CD14-positive monocyte (primary cell): ENCODE measurements at regions not wholly inside any gene's neighbourhood (a gene's known extent, or its start where the extent isn't known, plus 50 kb on each side); places are given as distances from the start of the nearest gene placed in this dataset.

Experiments used
- DNase-seq, 3 donors: peaks; one replicate each; pipeline ENCODE4 v3.0.0-alpha.2; 2011 to 2022
- H2AFZ ChIP-seq: 2 replicates; pipeline ENCODE4 v1.6.0; 2012; ENCODE audit warnings: mild to moderate bottlenecking, low read depth, low read length, inconsistent platforms; ENCODE audit not compliant: insufficient read depth, poor library complexity, severe bottlenecking
- H3K27ac ChIP-seq, 2 donors: 1 replicate in 1 of 2; 2 replicates in 1 of 2; pipeline ENCODE4 v1.5.1; 2012 to 2013; ENCODE audit warnings: low read length in 2 of 2, control low read depth in 1 of 2, inconsistent platforms in 1 of 2, low read depth in 1 of 2, mild to moderate bottlenecking in 1 of 2
- H3K27me3 ChIP-seq, 2 donors: one replicate each; pipeline versions ENCODE4 v1.6.0 to v1.6.1; 2011 to 2013; ENCODE audit warnings: low read length in 2 of 2; ENCODE audit not compliant: control insufficient read depth in 2 of 2, insufficient read depth in 2 of 2
- H3K36me3 ChIP-seq, 2 donors: replicated peaks in 1 of 2; 1 replicate in 1 of 2; 2 replicates in 1 of 2; pipeline versions ENCODE4 v1.5.1 to v1.6.1; 2012 to 2013; ENCODE audit warnings: low read length in 2 of 2, control low read depth in 1 of 2, inconsistent platforms in 1 of 2, mild to moderate bottlenecking in 1 of 2; ENCODE audit not compliant: insufficient read depth in 2 of 2, control insufficient read depth in 1 of 2
- H3K4me1 ChIP-seq, 2 donors: 1 replicate in 1 of 2; 2 replicates in 1 of 2; pipeline versions ENCODE4 v1.5.1 to v1.6.1; 2012 to 2013; ENCODE audit warnings: low read length in 2 of 2, control low read depth in 1 of 2, inconsistent platforms in 1 of 2, mild to moderate bottlenecking in 1 of 2, moderate library complexity in 1 of 2; ENCODE audit not compliant: insufficient read depth in 2 of 2, control insufficient read depth in 1 of 2
- H3K4me2 ChIP-seq: replicated peaks from 2 replicates; pipeline ENCODE3; 2012; ENCODE audit warnings: low read length, moderate library complexity, mild to moderate bottlenecking; ENCODE audit not compliant: poor library complexity, severe bottlenecking; ENCODE audit errors: extremely low read depth
- H3K4me3 ChIP-seq, 3 experiments: fragments of 200-600 bp in 1 of 3; sonication (generic) in 1 of 3; replicated peaks in 1 of 3; 1 replicate in 2 of 3; 2 replicates in 1 of 3; pipeline ENCODE4 v1.5.1; 2011 to 2013; ENCODE audit warnings: low read length in 3 of 3, mild to moderate bottlenecking in 3 of 3, control low read depth in 2 of 3, low read depth in 2 of 3, inconsistent platforms in 1 of 3, moderate library complexity in 1 of 3
- H3K79me2 ChIP-seq: 2 replicates; pipeline ENCODE4 v1.6.0; 2012; ENCODE audit warnings: mild to moderate bottlenecking, control low read depth, inconsistent platforms, low read length, moderate library complexity; ENCODE audit not compliant: insufficient read depth
- H3K9ac ChIP-seq: 2 replicates; pipeline ENCODE4 v1.6.0; 2017; ENCODE audit warnings: low read length, mild to moderate bottlenecking; ENCODE audit not compliant: insufficient read depth, poor library complexity, severe bottlenecking
- H3K9me3 ChIP-seq, 2 donors: replicated peaks in 1 of 2; 1 replicate in 1 of 2; 2 replicates in 1 of 2; pipeline versions ENCODE4 v1.5.1 to v1.6.1; 2012 to 2013; ENCODE audit warnings: low read length in 2 of 2, control low read depth in 1 of 2; ENCODE audit not compliant: control insufficient read depth in 1 of 2, insufficient read depth in 1 of 2
- H4K20me1 ChIP-seq: 2 replicates; pipeline ENCODE4 v1.6.0; 2012; ENCODE audit warnings: mild to moderate bottlenecking, low read length, control low read depth, moderate library complexity; ENCODE audit not compliant: insufficient read depth
- H3K27ac Mint-ChIP-seq, 7 donors: one replicate each; pipeline ENCODE4 v1.8.0; 2020; ENCODE audit warnings: mild to moderate bottlenecking in 7 of 7, mixed read lengths in 7 of 7, moderate library complexity in 6 of 7, inconsistent platforms in 2 of 7
- H3K27me3 Mint-ChIP-seq, 3 donors: one replicate each; pipeline ENCODE4 v1.8.0; 2021 to 2022; ENCODE audit warnings: low read depth in 3 of 3, mild to moderate bottlenecking in 3 of 3, mixed read lengths in 3 of 3, moderate library complexity in 3 of 3, inconsistent platforms in 1 of 3
- H3K36me3 Mint-ChIP-seq, 2 donors: one replicate each; pipeline ENCODE4 v1.8.0; 2020; ENCODE audit warnings: mixed read lengths in 2 of 2, inconsistent platforms in 1 of 2, mild to moderate bottlenecking in 1 of 2
- H3K4me1 Mint-ChIP-seq: one replicate; pipeline ENCODE4 v1.8.0; 2020; ENCODE audit warnings: mild to moderate bottlenecking, mixed read lengths
- H3K4me3 Mint-ChIP-seq, 2 donors: one replicate each; pipeline ENCODE4 v1.8.0; 2020; ENCODE audit warnings: mild to moderate bottlenecking in 2 of 2, mixed read lengths in 2 of 2, moderate library complexity in 1 of 2
- H3K9me3 Mint-ChIP-seq, 7 donors: one replicate each; pipeline ENCODE4 v1.8.0; 2020 to 2022; ENCODE audit warnings: mixed read lengths in 7 of 7, mild to moderate bottlenecking in 6 of 7, moderate library complexity in 6 of 7, inconsistent platforms in 2 of 7
- CTCF ChIP-seq: fragments of 200-600 bp; IDR thresholded peaks from one replicate; pipeline ENCODE4 v1.8.0; 2022; ENCODE audit warnings: antibody characterized with exemption, mild to moderate bottlenecking
- WGBS: methylation state at CpG from one replicate; pipeline ENCODE4 v1.1.5; 2013; ENCODE audit warnings: missing lambda C conversion rate; ENCODE audit not compliant: insufficient coverage; 5-methylcytosine and 5-hydroxymethylcytosine counted together
- intact Hi-C, 2 donors: fragments of 100-400 bp; cut with micrococcal nuclease; formaldehyde crosslinking; loops; one replicate each; pipeline versions ENCODE4 v1.15.0 to v1.15.1; 2023

- intact Hi-C loops = loop anchor here in 1 of 2 donors (5.0 kb wide), 1 partner anchor 37 kb away; no protein-coding TSS in a partner anchor
- no peaks in the 10 kb centered on the region for H3K79me2 ChIP-seq
- no peak for TF ChIP-seq CTCF
- Mint-ChIP-seq H3K9me3 (peaks cover 0 to 2% (median 0%) of the 10 kb centered on the region in 7 donors), H3K27me3 (peaks cover 2 to 10% (median 3%) of the 10 kb centered on the region in 3 donors), H3K27ac (peak overlapping the region in 2 of 7 donors; percentile 28 to 62), H3K4me3 (peak overlapping the region; percentile 55 to 64), H3K4me1 (peaks cover 54% of the 10 kb centered on the region), H3K36me3 (peaks cover 2 to 4% of the 10 kb centered on the region in 2 donors)
- WGBS = 100% methylated on average over 1 of the region's 2 CpGs
- peaks cover 26 to 34% of the 10 kb centered on the region in 2 donors for H3K4me1 ChIP-seq
- no peak overlapping the region for H3K9ac ChIP-seq
- no peaks in the 10 kb centered on the region for H3K36me3 ChIP-seq
- H3K4me3 ChIP-seq = peak overlapping the region in 1 of 3 experiments; percentile 42
- no peaks in the 10 kb centered on the region for H4K20me1 ChIP-seq
- H2AFZ ChIP-seq = no peak overlapping the region
- no peaks in the 10 kb centered on the region for H3K27me3 ChIP-seq
- H3K4me2 ChIP-seq = peak overlapping the region; percentile 47
- H3K27ac ChIP-seq = peak overlapping the region in 1 of 2 donors; percentile 49
- no peaks in the 10 kb centered on the region for H3K9me3 ChIP-seq
- DNase-seq = no peak
These were observed 152.4 kb downstream of the ZFP36L2 start for GRCh38 chr2:43074052-43074451.

- Histone ChIP-seq H3K36me3 (no peaks in the 10 kb centered on the region), H2AFZ (peak overlapping the region; percentile 35), H3K9ac (no peak overlapping the region), H3K4me1 (peaks cover 24 to 32% of the 10 kb centered on the region in 2 donors), H3K27ac (peak overlapping the region in 1 of 2 donors; percentile 49), H3K9me3 (no peaks in the 10 kb centered on the region), H3K79me2 (no peaks in the 10 kb centered on the region), H4K20me1 (no peaks in the 10 kb centered on the region), H3K27me3 (no peaks in the 10 kb centered on the region), H3K4me2 (peak overlapping the region; percentile 47), H3K4me3 (peak overlapping the region in 1 of 3 experiments; percentile 42)
- Mint-ChIP-seq H3K27me3 (peaks cover 2 to 8% (median 3%) of the 10 kb centered on the region in 3 donors), H3K27ac (peak overlapping the region in 3 of 7 donors; percentile 7 to 57 (median 42)), H3K4me3 (peak overlapping the region; percentile 40 to 55), H3K36me3 (peaks cover 2 to 4% of the 10 kb centered on the region in 2 donors), H3K9me3 (peaks cover 0 to 2% (median 0%) of the 10 kb centered on the region in 7 donors), H3K4me1 (peaks cover 53% of the 10 kb centered on the region)
- DNase-seq = peak in 2 of 3 donors; percentile 19 to 29
- intact Hi-C loops = loop anchor here in 1 of 2 donors (5.0 kb wide), 1 partner anchor 36 kb away; no protein-coding TSS in a partner anchor
- WGBS = 10% methylated on average over 4 of the region's 7 CpGs
- no peak for TF ChIP-seq CTCF
These were observed 153.0 kb downstream of the ZFP36L2 start for GRCh38 chr2:43073401-43073825.
